GM19455 (cell line): ENCODE measurements at regions not wholly inside any gene's neighbourhood (a gene's known extent, or its start where the extent isn't known, plus 50 kb on each side); places are given as distances from the start of the nearest gene placed in this dataset.

Source experiments
- ATAC-seq: cut with Tn5 transposase; IDR thresholded peaks from one replicate; pipeline ENCODE4 v1.9.1; 2021; ENCODE audit not compliant: unreplicated experiment

DNA sequence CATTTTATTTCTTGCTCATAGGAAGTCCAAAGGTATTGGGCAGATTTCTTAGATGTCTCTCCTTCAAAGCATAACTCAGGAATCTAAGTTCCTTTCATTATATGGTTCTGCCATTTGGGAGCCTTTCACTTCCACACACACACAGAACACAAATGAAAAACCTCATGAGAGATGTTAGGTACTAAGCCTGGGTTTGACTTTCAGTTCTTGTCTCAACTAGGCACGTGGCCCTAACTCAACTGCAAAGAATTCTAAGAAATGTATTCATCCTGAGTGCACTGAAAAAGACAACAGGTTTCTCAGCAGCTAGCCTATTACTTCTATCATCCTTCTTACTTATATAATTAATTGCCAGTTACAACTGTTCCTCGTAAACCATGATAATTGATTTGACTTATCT, 190.0 kb upstream of the SAMSN1 start:
- ATAC-seq: no peak

- ATAC-seq: no peak
These were observed 188.7 kb upstream of the SAMSN1 start for GRCh38 chr21:14734833-14735232.

- ATAC-seq: no peak
These were observed 188.1 kb upstream of the SAMSN1 start for GRCh38 chr21:14734191-14734590.

DNA sequence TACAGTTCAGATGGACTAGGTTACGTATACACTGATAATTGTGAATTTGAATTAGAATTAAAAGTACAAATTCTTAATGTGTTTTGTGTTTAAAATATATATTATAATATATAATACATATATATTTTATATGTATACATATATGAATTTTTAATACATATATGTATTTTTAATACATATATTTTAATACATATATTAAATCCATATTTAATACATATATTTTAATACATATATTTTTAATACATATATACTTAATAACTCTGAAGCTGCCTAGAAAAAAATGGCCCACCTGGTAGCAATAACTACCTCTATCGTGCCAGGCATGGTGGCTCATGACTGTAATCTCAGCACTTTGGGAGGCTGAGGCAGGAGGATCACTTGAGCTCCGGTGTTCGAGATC, 179.1 kb upstream of the SAMSN1 start:
- ATAC-seq: no peak

DNA sequence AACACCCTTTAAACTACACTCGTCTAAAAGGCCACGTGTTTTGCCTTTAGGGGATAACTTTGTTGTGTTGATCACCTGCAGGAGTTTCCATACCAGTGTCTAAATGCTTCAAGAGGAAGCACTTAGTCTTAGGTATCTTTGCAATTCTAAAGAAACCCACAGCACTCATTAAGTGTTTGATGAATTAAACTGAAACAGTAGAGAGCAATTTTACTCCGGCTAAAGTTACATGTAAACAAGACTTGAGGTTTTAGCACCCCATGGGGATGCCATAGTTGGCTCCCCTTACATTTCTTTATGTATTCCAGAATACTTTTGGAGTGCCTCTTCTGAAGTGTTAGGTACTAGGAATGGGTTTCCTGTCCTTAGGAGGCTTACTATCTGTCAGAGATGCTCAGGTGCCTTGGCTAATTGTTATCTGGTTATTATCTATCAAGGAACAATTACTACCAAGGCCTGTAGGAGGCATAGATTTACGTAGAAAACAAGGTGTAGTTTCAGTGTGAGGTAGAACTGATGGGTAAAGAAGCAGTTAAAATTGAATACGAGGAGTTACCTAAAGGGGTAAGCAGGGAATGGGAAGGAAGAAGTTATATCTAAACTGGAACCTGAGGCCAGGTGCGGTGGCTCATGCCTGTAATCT, 176.8 kb upstream of the SAMSN1 start:
- ATAC-seq: no peak

- no peak for ATAC-seq
These were observed 174.1 kb upstream of the SAMSN1 start for GRCh38 chr21:14720237-14720636.

DNA sequence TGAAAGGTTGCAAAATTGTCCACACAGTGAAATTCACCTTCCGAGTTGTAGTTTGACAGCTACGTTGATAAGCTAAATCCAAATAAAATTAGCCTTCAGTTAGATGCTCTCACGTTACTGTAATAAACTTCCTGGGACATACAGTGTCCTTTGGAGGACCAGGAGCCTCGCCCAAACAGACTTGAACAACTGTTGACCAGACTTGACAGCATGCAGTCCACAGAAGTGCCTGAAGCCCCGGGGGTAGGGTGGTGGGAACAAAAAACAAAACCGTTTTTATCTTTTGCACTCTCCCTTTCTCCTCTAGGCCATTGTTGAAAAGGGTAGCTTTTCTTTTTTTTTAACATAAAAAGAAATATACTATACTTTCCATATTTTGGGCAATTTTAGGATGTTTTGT, 172.8 kb upstream of the SAMSN1 start:
- no peak for ATAC-seq

DNA sequence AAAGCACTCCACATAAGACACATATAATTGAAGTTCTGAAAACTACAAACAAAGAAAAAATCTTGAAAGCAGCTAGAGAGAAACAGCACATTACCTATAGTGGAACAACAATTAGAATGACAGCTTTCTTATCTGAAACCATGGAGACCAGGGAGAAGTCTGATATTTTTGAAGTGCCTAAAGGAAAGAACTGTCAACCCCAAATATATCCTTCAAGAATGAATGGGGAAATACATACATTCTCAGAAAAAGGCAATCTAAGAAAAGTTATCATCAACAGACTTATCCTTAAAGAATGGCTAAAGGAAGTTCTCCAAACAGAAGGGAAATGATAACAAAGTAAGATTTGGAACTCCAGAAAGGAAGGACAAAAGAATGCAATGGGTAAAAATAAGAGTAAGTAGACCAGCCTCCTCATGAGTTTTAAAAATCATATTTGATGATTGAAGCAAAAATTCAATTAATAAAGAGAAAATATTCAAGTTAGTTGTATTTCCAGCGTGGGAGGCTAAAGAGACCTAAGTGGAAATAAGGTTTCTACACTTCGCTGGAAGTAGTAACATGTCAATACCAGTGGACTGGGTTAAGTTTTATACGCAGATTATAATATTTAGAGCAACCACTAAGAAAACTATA, 170.8 kb upstream of the SAMSN1 start:
- no peak for ATAC-seq

GRCh38 chr21:14713109-14713508, 167.0 kb upstream of the SAMSN1 start:
- ATAC-seq: no peak

GRCh38 chr21:14712121-14712715, 166.1 kb upstream of the SAMSN1 start:
- no peak for ATAC-seq

DNA sequence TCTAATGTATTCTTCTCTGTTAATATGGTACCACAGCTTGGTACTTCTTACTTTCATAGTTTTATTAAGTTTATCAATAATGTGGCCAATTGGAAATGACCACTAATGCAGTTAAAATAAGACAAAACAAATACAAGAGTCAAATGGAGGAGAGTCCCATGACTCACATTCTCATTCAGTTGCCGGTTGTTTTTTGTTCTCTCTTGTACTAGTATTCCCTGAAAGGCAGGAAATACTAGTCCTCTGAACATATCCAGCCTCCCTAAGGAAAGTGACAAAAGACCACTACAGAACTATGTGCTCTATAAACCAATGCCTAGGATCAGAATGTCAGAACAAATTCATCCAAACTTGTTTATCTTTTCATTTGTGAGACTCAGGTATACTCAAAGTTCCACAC, 165.2 kb upstream of the SAMSN1 start:
- no peak for ATAC-seq

- no peak for ATAC-seq
These were observed 161.5 kb upstream of the SAMSN1 start for GRCh38 chr21:14707511-14708020.

DNA sequence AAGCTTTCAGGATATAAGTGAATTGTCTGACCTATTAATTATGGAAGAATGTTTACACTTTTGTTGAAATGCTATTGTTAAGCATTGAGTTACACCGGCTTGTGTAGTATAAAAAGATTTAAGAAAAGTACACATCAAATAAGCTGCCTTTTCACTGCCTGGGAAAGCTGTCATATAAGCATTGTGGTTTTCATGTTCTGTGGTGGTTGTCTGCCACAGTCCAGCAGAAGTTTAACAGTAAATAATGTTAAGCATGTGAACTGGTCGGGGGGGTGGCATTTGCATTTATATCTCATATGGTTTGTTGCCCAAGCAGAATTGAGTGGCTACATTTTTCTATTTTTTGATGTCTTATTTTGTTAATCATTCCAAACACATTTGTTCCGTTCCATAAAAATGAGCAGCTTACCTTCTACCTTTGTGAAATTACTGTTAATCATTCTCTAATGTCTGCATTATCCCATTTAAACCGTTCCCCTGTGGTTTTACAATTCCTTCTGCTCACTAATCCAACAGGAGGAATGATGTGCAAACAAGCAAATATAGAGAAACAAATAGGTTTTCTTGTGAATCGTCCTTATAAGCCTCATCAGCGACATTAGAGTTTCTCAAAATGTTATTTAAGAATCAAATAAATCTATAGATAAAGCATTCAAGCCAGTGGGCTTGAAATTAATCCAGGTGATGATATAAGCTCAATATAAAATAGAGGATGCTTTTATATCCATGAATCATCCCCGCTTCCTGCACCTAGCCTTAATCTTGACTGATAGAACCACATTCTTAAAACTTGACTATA, 160.8 kb upstream of the SAMSN1 start:
- ATAC-seq: no peak

GRCh38 chr21:14699433-14700407, 153.6 kb upstream of the SAMSN1 start:
- ATAC-seq: no peak

DNA sequence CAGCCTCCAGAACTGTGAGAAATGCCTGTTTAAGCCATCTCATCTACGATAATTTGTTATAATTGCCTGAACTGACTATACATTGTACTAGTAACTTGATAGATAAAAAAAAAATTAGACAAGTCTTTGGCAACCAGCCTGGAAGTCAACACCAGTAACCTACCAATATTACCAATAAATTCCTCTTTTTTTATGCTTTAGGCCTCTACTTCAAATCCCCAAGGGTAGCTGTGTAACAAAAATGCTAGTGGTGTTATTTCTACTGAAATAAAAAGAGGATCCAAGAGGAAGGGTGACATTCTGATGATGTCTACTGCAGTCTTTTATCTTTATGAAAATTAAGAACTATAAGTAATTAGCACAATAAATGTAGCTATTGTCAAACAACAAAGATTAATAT, 151.7 kb upstream of the SAMSN1 start:
- ATAC-seq: no peak

GRCh38 chr21:14694817-14695216, 148.7 kb upstream of the SAMSN1 start:
- no peak for ATAC-seq

DNA sequence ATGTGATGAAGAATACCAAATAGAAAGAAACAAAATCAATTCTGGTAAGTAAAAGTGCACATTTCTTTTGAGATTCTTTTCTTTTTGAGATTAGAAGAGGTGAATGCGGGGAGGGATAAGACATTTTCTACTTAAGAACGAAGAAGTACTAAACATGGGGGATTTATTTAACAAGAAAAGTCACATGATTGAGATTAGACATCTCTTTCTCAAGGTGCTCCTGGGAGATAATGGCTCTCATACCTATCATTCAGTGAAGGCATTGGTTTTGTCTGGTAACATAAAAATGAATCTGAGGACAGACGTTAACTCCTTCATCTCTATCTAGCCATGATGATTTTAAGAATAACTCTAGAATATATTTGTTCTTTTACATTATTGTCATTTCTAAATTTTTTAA, 147.9 kb upstream of the SAMSN1 start:
- ATAC-seq: no peak

- ATAC-seq: no peak
These were observed 145.8 kb upstream of the SAMSN1 start for GRCh38 chr21:14691914-14692313.

- ATAC-seq: no peak
These were observed 144.8 kb upstream of the SAMSN1 start for GRCh38 chr21:14690886-14691285.

- ATAC-seq: no peak
These were observed 142.8 kb upstream of the SAMSN1 start for GRCh38 chr21:14688936-14689335.
